ENCODE measurements at regions not wholly inside any gene's neighbourhood (a gene's known extent, or its start where the extent isn't known, plus 50 kb on each side); places are given as distances from the start of the nearest gene placed in this dataset.

DNA sequence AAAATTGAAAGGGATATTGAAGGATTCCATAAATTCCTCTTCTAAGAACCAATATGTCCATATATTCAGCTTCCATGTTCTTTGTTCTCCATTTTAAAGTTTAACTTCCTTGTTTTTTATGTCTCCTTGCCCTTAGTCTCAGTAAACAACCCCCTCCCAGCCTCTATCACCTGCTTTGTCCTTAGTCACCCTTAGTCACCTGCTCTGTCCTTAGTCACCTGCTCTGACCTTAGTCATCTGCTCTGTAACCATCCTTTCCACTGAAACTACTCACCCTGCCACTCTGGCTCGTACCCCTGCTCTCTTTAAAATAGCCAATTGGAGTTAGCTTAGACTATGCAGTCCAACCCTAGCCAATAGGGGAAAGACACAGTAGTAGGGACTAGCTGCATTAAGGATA lies 136.2 kb upstream of the TMEM106B start:
- DNase-seq (ENCODE audit: low read depth in 2 of 2): no peak

DNA sequence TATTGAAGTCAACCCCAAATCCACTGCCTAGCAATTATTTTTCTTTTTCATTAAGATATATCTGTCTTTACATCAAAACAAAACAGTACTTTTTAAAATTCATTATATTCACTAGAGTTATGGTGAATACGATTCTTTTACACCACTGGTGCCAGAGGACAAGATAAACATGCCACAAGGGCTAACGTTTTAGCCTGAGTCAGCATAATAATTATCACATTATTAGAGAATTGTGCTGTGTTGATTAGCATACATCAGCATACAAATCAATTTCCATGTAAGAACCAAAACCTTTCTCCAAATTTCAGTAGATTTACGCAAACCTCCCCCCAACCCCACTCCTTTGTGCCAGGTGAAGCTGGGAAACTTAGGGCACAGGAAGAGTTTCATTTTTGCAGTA lies 131.1 kb upstream of the TMEM106B start:
- DNase-seq (ENCODE audit: low read depth in 2 of 2): no peak

DNA sequence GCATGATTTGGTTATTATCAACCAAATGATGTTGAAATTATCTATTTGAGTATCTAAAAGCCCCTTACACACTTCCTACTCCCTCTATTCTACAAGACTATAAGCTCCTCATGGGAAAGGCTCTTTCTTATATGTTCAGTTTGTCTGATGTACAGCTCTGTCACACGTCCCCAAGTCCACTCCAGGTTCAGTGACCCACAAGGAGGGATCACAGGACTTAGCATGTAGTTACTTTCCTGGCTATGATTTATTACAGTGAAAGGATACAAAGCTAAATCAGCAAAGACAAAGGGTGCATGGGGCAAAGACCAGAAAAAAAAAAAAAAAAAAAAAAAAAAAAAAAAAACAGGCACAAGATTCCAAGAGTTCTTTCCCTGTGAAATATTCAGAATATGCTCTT lies 125.6 kb upstream of the TMEM106B start:
- no peak for DNase-seq (ENCODE audit: low read depth in 2 of 2)

DNA sequence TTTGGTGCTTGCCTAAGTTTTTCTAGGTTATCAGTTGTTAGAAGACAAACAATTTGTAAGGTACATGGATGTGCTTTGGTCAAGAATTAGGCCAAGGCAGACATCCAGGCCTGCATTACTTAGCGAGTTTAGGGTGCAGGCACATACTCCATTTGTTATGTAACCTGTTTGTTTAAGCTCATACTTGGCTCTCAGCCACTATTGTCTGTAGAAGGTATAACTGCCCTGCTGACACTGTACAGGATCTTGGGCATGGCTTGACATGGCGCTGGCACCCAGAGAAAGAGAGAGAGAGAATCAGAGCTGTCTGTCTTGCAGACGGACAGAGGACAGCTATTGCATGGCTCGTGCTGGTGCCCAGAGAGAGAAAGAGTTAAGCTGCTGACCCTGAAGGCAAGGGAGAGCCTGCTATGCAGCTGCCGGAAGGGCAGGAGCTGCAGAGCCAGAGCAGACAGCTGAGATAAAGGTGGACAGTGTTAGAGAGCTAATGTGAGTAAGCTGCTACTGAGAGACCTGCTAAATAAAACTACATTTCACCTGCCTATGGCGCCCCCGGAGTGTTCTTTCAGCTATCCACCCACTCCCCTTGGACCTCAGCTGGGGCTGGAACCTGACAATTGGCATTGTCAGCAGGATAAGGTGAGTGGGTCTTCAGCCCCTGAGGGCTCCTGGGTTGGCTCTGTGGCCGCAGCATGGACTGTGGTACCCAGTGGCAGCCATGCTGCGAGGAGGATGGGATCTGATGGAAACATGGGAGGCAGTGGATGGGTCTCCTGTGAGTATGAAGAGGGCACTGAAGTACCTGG lies 120.9 kb upstream of the TMEM106B start:
- no peak for DNase-seq (ENCODE audit: low read depth in 2 of 2)

DNA sequence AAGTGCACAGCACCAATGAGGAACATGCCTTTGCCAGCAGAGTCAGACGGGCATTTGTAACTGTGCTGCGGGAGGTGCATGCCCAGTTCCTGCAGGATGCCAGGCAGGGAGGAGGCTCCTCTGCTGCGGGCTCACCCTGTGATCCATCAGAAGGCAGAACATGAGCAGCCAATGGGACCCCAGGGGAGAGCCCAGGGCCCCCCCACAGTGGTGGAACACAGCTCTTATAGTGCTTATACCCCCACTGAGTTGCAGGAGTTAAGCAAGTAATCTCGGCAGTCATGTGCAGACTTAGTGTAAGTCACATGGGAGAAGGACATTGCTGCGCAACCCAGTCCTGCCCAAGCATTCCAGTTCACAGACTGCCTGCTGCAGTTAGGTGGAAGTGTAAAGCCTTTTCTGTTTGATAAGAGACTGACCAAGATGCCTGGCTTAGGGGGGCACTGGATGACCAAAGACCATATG lies 120.3 kb upstream of the TMEM106B start:
- no peak for DNase-seq (ENCODE audit: low read depth in 2 of 2)

DNA sequence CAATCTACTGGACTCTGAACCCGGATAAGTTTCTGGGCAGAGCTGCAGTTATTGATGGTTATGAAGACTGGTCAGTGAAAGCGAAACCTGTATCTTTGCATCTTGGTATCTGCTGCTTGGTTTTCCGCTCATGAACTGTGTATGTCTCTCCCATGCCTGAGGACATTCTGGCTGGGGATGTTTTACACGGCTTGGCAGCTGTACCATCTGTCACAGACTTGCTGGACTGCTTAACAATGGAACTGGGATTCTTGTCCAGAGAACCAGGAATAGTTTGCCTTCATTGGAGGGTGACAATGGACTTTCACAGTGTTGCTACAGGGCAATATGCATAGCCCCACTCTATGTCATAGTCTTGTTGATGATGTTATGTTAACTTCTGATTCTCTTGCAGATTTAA lies 119.9 kb upstream of the TMEM106B start:
- no peak for DNase-seq (ENCODE audit: low read depth in 2 of 2)

DNA sequence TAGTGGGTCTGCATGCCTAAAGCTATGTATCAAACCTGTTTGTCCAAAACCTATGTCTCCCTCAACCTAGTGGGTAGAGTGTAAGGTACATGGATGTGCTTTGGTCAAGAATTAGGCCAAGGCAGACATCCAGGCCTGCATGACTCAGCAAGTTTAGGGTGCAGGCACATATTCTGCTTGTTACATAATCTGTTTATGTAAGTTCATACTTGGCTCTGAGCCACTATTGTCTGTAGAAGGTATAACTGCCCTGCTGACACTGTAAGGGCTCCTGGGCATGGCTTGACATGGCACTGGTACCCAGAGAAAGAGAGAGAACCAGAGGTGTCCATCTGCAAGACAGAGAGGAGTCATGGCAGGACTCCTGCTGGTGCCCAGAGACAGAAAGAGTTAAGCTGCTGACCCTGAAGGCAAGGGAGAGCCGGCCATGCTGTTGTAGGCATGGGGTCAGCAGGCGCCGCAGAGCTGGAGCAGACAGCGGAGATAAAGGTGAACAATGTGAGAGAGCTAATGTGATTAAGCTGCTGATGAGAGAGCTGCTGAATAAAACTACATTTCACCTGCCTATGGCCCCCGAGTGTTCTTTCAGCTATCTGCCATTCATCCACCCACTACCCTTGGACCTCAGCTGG lies 118.5 kb upstream of the TMEM106B start:
- DNase-seq (ENCODE audit: low read depth in 2 of 2): no peak

DNA sequence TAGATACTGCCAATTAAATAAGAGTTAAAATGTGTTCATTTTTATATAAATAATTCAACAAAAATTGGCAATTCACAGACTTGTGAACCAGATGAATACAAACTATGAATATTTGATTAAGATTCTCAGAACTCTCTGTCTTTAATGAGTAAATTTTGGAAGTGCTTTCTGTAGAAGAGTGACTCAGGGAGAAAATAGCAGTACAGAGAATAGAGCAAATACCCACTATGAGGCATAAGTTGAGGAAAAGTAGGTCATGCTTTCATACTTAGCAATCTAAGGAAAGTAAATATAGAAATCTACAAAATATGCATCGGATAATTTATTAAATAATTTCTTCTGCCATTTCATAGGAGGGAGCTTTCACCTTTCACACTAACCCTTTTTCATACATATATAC lies 117.7 kb upstream of the TMEM106B start:
- no peak for DNase-seq (ENCODE audit: low read depth in 2 of 2)

DNA sequence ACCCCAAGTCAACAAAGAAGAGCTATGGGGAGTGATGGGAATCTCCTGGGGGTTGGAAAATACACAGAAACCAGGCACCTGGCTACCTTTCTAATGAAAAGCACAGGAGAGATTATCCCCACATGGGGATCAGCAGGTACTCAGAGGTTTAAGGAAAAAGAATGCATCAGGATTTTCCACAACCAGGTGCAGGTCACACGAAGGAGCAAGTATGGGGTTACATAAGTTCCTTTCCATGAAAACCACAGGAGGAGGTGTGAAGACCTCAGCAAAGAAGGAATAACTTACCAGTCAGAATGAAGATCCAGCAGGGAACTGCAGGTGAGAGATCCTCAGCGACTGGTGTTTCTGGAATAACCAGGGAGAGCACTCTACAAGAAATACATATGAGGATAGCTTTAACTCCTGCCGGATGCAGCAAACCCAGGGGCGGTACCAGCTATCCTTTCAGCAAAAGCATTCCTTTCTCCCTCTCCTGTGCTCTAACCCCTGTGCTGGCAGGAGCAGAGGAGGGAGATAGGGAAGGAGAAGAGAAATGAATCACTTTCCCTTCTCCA lies 116.7 kb upstream of the TMEM106B start:
- DNase-seq (ENCODE audit: low read depth in 2 of 2): no peak

DNA sequence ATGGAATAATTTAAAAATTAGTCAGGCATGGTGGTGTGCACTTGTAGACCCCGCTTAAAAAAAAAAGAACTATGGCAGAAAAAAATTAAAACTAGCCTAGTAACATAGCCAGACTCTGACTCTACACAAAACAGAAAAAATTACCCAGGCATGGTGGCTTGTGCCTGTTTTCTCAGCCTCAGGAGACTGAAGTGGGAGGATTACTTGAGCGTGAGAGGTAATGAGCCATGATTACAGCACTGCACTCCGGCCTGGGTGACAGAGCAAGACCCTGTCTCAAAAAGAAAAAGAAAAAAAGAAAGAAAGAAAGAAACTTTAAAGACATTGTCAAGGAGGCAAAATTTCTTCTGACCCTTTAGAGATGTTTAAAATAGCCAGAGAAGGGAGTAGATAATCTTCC lies 109.0 kb upstream of the TMEM106B start:
- DNase-seq (ENCODE audit: low read depth in 2 of 2): no peak

DNA sequence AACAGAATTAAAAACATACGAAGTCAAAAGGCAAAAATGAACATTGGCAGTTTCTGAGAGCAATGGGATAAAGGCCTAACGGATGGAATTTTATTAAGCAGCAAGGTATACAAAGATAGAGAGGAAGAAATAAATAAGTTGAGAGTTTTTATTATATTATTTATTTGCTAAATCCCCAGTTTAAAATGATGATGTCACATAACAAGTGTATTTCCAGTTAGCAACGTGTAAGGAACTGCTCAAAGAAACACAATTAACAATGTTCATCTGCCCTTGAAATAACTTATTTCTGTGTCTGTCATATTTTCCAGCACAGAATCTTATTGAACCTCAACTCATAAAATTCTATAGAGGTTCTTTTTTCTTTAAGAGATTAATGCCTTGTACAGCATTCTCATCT lies 108.6 kb upstream of the TMEM106B start:
- DNase-seq (ENCODE audit: low read depth in 2 of 2): no peak

DNA sequence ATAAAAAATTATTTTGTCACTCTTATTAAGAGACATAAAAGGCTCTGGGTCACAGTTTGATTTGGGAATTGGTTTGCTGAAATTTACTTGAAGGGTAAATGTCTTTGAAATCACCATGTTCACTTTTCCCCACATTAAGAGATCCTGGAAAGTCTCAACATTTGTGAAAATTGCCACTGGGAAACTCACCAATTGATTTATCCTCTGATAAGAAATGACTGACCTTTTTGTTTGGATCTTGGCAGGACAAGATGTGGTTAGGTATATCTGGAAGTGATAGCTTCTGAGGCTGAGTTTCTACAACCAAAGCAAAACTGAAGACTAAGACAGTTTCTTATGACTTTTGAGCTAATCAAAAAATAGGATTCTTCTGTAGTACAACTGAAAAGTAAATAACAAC lies 107.1 kb upstream of the TMEM106B start:
- DNase-seq (ENCODE audit: low read depth in 2 of 2): no peak

DNA sequence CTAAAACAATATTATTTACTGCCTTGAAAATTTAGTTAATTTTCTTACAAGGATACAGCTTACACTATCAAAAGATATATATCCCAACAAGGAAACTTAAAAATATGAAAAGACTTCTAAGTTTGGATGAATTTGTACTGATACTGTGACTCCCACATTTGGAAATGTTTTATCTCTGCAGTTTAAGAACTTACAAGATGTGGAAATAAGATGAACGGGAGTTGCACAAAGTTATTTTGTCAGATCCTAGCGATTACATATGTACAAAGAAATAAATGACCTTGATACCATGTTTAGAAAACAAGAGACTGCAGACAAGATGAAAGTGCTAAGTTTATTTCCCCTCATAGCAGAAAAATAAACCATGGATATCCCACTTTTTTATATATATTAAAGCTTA lies 103.7 kb upstream of the TMEM106B start:
- no peak for DNase-seq (ENCODE audit: low read depth in 2 of 2)

DNA sequence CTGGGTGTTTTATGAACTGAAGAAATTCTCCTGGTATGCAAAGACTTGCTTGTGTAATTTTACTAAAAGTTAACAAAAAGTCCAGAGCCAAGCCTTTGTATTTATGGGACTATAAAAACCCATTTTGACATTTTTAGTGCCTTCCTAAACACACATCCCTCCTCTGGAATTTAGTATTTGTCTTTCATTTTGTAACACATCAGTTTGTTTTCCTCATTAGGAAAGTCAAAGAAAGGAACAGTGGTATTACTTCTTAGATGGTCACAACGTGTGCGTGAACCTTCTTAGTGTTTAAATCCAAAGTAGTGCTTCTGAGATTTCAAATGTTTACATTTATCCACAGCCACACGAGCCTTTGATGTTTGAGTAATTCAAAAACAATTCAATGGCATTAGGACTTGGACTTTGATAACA lies 103.2 kb upstream of the TMEM106B start:
- DNase-seq (ENCODE audit: low read depth in 2 of 2): no peak

DNA sequence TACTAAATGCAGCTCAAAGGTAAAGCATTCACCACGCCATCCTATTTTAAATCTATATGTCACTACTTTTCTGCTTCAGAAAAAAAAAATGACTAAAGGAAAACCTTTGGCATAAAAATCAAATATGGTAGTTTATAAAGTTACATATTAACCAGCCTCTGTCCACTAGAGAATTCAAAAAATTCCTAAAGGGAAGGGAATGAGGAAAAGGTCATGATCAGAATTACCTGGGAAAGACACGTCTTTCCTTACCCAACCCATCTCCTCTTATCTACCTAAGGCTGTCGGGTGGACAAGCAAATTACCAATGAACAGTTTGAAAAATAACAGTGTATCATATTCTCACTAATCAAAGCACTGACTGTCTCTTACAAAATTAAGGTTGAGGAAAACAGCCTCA lies 100.7 kb upstream of the TMEM106B start:
- no peak for DNase-seq (ENCODE audit: low read depth in 2 of 2)

DNA sequence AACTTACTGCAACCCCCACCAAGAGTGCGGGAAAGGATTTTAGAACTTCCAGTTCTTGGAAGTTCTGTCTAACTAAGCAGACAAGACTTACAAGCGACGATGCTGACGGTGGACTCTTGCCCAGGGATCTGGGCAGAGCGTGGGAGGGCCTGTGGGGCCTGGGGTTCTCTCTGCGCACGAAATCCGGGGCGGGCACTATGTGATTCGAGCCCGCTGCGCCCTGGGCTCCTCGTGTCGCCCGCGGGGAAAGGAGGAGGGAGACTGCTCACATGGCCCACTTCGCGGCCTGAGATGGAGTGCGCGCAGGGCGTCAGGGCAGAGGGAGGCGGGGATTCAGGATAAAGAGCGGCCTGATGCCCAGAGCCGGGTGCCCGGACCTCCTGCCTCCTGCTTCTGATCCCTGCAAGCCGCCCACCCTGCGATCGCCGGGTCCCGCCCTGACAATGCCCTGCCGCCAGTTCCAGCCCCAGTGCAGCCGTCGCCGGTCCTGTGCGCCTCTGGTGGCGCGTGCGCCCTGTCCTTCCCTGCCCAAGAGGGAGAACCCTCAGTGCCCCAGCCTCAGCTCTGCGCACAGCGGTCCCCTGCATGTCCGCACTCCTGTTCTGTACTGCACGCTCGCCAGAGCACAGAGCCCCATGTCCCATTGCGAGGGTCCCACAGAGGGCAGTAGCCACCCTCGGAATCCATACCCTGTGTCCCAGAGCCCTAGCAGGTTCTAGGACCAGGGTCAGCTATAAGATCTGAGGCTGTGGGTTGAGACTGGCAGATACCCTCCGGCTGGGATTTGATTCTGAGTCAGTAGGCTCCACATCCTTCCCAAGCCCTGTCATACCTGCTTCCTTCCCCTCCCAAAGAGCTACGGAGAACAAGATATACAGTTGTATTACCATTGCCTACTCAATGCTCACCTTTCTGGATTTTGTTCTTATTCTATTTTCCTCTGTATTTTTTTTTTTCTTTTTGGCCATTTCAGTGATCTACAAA lies 99.4 kb upstream of the TMEM106B start:
- no peak for DNase-seq (ENCODE audit: low read depth in 2 of 2)

DNA sequence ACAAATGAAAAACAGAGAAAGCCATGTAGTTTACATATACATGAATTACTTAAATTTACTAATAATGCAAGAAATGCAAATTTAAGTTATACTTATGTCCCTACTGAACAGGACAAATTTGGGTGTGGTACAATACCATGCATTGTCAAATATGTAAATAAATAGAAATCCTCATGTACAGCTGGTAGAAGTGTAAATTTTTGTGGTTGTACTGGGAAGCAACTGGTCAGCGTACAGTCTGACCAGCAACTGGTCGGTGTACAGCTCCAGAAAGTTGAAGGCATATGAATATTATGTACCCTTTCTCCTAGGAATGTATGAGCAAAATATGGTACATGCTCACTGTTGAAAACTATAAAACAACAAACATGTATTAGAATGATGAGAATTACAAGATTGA lies 93.9 kb upstream of the TMEM106B start:
- no peak for DNase-seq (ENCODE audit: low read depth in 2 of 2)

DNA sequence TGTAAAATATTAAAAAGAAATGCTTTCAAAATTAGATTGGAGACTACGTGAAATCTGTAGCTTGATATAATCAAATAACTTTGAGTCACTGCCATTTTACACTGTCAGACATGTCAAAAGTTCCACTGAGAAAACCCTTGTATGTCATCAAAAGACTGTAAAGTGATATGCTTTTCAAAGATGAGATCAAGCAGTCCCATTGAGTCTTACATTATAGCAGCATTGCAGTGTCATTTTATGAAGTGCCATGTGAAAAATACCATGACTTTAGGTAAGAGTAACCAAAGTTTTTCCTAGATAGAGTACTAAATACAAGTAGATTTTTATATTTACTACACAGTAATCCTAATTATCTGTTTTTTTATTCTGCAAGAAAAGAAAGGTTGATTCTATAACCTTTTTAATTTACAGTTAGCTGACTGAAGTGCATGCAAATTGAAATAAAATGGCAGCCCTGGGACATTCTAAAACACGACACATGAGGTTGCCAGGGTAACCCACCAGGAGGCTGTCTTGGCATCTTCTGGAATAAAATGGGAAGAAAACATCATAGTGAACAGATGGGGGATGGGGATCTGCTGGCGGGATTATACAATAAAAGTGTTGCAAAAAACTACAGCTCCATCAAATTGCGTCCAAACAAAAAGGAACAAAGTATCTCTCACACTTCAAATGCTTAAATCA lies 91.3 kb upstream of the TMEM106B start:
- DNase-seq (ENCODE audit: low read depth in 2 of 2): no peak

DNA sequence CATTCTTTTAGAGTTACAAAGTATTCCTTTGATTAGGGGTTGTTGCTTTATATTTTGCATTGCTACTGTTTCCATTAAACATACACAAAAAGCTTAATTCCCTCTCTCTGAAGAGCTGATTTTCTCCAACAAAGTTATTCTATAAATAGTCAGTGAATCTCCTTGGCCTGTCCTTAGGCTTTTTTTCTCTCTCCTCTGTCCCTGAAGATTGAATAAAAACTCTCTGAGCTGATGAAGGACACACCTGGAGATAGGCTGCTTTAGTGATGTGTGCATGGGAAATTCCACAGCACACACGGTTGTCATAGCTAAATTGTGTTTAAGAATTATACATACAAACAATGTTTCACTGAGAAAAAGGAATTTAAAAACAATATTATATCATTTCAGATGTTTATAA lies 90.5 kb upstream of the TMEM106B start:
- DNase-seq (ENCODE audit: low read depth in 2 of 2): no peak

DNA sequence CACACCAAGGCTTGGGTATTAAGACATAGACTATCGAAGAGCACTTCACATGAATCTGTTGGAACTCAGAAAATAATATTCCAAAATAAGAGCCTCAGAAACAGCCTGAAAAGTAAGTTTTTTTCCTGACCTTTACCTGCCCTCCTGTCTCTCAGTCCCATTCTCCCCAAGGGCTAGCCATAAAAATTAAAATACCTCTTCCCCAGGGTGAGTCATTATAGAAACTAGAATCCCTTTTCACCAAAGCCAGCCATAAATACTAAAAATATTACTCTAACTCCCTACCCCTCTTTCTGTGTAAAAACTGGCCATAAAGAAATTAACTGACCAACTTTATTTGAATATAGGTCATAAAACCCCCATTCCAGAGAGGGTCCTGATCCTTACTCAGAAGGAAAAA lies 87.9 kb upstream of the TMEM106B start:
- DNase-seq (ENCODE audit: low read depth in 2 of 2): no peak

DNA sequence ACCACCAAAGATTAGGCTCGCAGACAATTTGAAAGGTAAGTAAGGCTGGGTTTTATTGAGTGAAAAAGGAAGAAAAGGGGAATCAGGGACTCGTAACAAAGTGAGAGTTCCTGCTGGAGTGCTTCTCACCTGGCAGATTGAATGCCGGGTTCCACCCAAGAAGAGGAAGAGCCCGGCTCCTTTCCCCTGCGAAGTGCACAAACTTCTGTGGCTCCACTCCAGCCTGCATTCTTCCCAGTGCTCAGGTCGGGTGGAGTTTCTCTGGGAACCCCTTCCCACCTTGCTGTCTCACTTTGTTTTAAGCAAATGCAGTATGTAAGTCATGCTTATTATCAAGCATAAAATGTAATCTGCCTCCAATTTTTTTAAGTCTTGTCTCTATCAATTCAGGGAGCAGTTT lies 87.1 kb upstream of the TMEM106B start:
- DNase-seq (ENCODE audit: low read depth in 2 of 2): no peak
